ENCODE measurements at regions not wholly inside any gene's neighbourhood (a gene's known extent, or its start where the extent isn't known, plus 50 kb on each side); places are given as distances from the start of the nearest gene placed in this dataset.

DNA sequence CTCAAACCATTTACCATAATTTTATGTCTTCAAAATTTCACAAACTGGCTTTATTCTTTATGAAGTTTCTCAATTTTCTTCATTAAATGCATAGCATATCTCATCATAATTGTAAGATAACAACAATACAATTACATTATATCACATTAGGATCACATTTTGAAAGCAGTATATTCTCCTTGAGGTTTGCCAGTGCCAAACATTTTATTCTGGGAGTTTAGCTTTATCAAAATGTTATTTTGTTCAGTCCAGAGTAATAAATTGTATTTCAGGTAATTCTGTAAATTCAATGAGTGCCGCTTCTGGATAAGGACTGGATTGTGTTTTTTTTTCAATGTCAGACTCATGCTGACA, 234.6 kb upstream of the MIR17HG start:
- TF ChIP-seq, protein P1, sequence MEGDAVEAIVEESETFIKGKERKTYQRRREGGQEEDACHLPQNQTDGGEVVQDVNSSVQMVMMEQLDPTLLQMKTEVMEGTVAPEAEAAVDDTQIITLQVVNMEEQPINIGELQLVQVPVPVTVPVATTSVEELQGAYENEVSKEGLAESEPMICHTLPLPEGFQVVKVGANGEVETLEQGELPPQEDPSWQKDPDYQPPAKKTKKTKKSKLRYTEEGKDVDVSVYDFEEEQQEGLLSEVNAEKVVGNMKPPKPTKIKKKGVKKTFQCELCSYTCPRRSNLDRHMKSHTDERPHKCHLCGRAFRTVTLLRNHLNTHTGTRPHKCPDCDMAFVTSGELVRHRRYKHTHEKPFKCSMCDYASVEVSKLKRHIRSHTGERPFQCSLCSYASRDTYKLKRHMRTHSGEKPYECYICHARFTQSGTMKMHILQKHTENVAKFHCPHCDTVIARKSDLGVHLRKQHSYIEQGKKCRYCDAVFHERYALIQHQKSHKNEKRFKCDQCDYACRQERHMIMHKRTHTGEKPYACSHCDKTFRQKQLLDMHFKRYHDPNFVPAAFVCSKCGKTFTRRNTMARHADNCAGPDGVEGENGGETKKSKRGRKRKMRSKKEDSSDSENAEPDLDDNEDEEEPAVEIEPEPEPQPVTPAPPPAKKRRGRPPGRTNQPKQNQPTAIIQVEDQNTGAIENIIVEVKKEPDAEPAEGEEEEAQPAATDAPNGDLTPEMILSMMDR (IDR thresholded peaks at IDR 0.05), result no peak
- TF ChIP-seq EZH2 (IDR thresholded peaks at IDR 0.05) (no peak), EZH2phosphoT487 (IDR thresholded peaks at IDR 0.05) (no peak)

All from neural progenitor cell (in vitro differentiated cells).